ENCODE measurements at regions not wholly inside any gene's neighbourhood (a gene's known extent, or its start where the extent isn't known, plus 50 kb on each side); places are given as distances from the start of the nearest gene placed in this dataset.

GRCh38 chr11:15757048-15757698 is 599.2 kb downstream of the SOX6 start:
- no peak for TF ChIP-seq EZH2 (IDR thresholded peaks at IDR 0.05)
- TF ChIP-seq FOXP2 (optimal IDR thresholded peaks at IDR 0.05; ENCODE audit: control extremely low read depth, extremely low read length, insufficient read depth), result no peak
- TF ChIP-seq POLR2AphosphoS5 (IDR thresholded peaks at IDR 0.05; ENCODE audit: borderline replicate concordance, low read depth, low read length), result no peak

Measured in SK-N-MC (cell line).